Left lobe of liver (tissue), 2 donors: ENCODE measurements at regions not wholly inside any gene's neighbourhood (a gene's known extent, or its start where the extent isn't known, plus 50 kb on each side); places are given as distances from the start of the nearest gene placed in this dataset.
"Not testable (repeated sequence)": the region's sequence is repeated elsewhere in the genome, so short reads cannot be mapped to it uniquely, and the experiment has no call there.

Source experiments
- ATAC-seq: fragments of 200-7000 bp; cut with Tn5 transposase; one replicate; pipeline ENCODE4 v1.9.1; 2020; ENCODE audit warnings: mild to moderate bottlenecking, moderate library complexity
- DNase-seq: peaks from one replicate; pipeline ENCODE4 v3.0.0-alpha.2; 2020; ENCODE audit warnings: low spot score
- donor health status: DM: no; HTN: no; CAD: no; lungs with moderate emphysema.
- donor health status: DM: no; HTN: yes; CAD: no.

GRCh38 chr5:135776457-135776856, 58.0 kb upstream of the SLC25A48 start:
- no peak for DNase-seq
- no peak for ATAC-seq

GRCh38 chr5:135761746-135762145, 72.7 kb upstream of the SLC25A48 start:
- no peak for ATAC-seq
- no peak for DNase-seq

- DNase-seq (no peak), ATAC-seq (no peak)
Observed at GRCh38 chr5:135759149-135759784, 75.2 kb upstream of the SLC25A48 start.

- ATAC-seq (no peak), DNase-seq (no peak)
Observed at GRCh38 chr5:135753990-135754389, 80.5 kb upstream of the SLC25A48 start.

GRCh38 chr5:135750506-135750905, 84.0 kb upstream of the SLC25A48 start:
- DNase-seq (no peak), ATAC-seq (no peak)

GRCh38 chr5:135747824-135748223, 86.6 kb upstream of the SLC25A48 start:
- DNase-seq (no peak), ATAC-seq (no peak)

GRCh38 chr5:135745897-135746500, 88.5 kb upstream of the SLC25A48 start:
- DNase-seq (no peak), ATAC-seq (no peak)

GRCh38 chr5:135743705-135744411, 90.6 kb upstream of the SLC25A48 start:
- DNase-seq: no peak
- peak; percentile 23 for ATAC-seq

GRCh38 chr5:135743181-135743580, 91.3 kb upstream of the SLC25A48 start:
- no peak for ATAC-seq

GRCh38 chr5:135742240-135742639, 92.2 kb upstream of the SLC25A48 start:
- not testable (repeated sequence) for ATAC-seq, DNase-seq

More at GRCh38 chr5:135743181-135743580, 91.3 kb upstream of the SLC25A48 start:
- DNase-seq: no peak

- DNase-seq (no peak), ATAC-seq (no peak)
Observed at GRCh38 chr5:135741040-135741439, 93.4 kb upstream of the SLC25A48 start.

GRCh38 chr5:135740475-135740874, 94.0 kb upstream of the SLC25A48 start:
- DNase-seq: peak; percentile 10
- ATAC-seq: no peak

GRCh38 chr5:135739383-135739981, 95.0 kb upstream of the SLC25A48 start:
- ATAC-seq: no peak

GRCh38 chr5:135738564-135738875, 95.9 kb upstream of the SLC25A48 start:
- ATAC-seq: no peak

More at GRCh38 chr5:135739383-135739981, 95.0 kb upstream of the SLC25A48 start:
- no peak for DNase-seq

GRCh38 chr5:135737701-135738563, 96.5 kb upstream of the SLC25A48 start:
- ATAC-seq: no peak
- peak; percentile 26 for DNase-seq

More at GRCh38 chr5:135738564-135738875, 95.9 kb upstream of the SLC25A48 start:
- no peak for DNase-seq

GRCh38 chr5:135736952-135737351, 97.5 kb upstream of the SLC25A48 start:
- peak; percentile 24 for DNase-seq
- ATAC-seq: not testable (repeated sequence)

GRCh38 chr5:135735831-135736230, 98.6 kb upstream of the SLC25A48 start:
- ATAC-seq: no peak
- no peak for DNase-seq

- not testable (repeated sequence) for ATAC-seq
- peak; percentile 23 for DNase-seq
Observed at GRCh38 chr5:135734956-135735355, 99.5 kb upstream of the SLC25A48 start.

GRCh38 chr5:135731034-135731433, 103.4 kb upstream of the SLC25A48 start:
- DNase-seq, ATAC-seq: not testable (repeated sequence)

- DNase-seq, ATAC-seq: not testable (repeated sequence)
Observed at GRCh38 chr5:135730161-135730560, 104.3 kb upstream of the SLC25A48 start.

GRCh38 chr5:135729321-135729786, 105.1 kb upstream of the SLC25A48 start:
- DNase-seq: no peak
- ATAC-seq: no peak
